H1 (cell line): ENCODE measurements at regions not wholly inside any gene's neighbourhood (a gene's known extent, or its start where the extent isn't known, plus 50 kb on each side); places are given as distances from the start of the nearest gene placed in this dataset.

Experiments used
- CTCF ChIA-PET: fragments of 300-600 bp; sonication (Branson Sonifier 250); formaldehyde crosslinking; loops from one replicate; lab custom pipeline; 2021; ENCODE audit not compliant: partially characterized antibody; lab: Charles Lee
- POLR2A ChIA-PET: fragments of 300-600 bp; sonication (Branson Sonifier 250); formaldehyde crosslinking; loops from one replicate; lab custom pipeline; 2021; ENCODE audit warnings: inconsistent platforms; ENCODE audit not compliant: partially characterized antibody; lab: Charles Lee
- DNase-seq, 2 experiments: peaks; one replicate each; pipeline versions ENCODE4 v3.0.0 to v3.0.0-alpha.2; 2010 to 2022; ENCODE audit warnings: low spot score in 2 of 2, low read depth in 1 of 2, mixed read lengths in 1 of 2
- FAIRE-seq: peaks from 2 replicates; lab custom pipeline; 2011; peaks lifted over from hg19 to GRCh38; lab: Jason Lieb, UNC
- H2AFZ ChIP-seq: 2 replicates; pipeline ENCODE4 v1.8.1; 2012; ENCODE audit warnings: low read length, inconsistent platforms
- H2AK5ac ChIP-seq: 2 replicates; pipeline ENCODE4 v1.6.1; 2013; ENCODE audit warnings: low read depth, low read length
- H2BK120ac ChIP-seq: replicated peaks from 2 replicates; pipeline ENCODE3; 2013; ENCODE audit warnings: low read depth, low read length, inconsistent platforms
- H2BK12ac ChIP-seq: 2 replicates; pipeline ENCODE4 v1.6.1; 2013; ENCODE audit warnings: low read depth, low read length
- H2BK15ac ChIP-seq: 2 replicates; pipeline ENCODE4 v1.6.1; 2013; ENCODE audit warnings: low read length
- H2BK20ac ChIP-seq: 2 replicates; pipeline ENCODE4 v1.6.1; 2013; ENCODE audit warnings: low read length
- H2BK5ac ChIP-seq: 2 replicates; pipeline ENCODE4 v1.6.1; 2013; ENCODE audit warnings: low read depth, low read length
- H3K14ac ChIP-seq: 2 replicates; pipeline ENCODE4 v1.6.1; 2013; ENCODE audit warnings: inconsistent platforms; ENCODE audit not compliant: insufficient read length
- H3K18ac ChIP-seq: 2 replicates; pipeline ENCODE4 v1.6.1; 2013; ENCODE audit warnings: low read length; ENCODE audit errors: extremely low read depth
- H3K23ac ChIP-seq: 2 replicates; pipeline ENCODE4 v1.6.1; 2013; ENCODE audit warnings: inconsistent platforms; ENCODE audit not compliant: insufficient read length
- H3K23me2 ChIP-seq: 2 replicates; pipeline ENCODE4 v1.6.1; 2013; ENCODE audit warnings: low read depth, low read length
- H3K27ac ChIP-seq: 2 replicates; pipeline ENCODE4 v1.6.1; 2011; ENCODE audit warnings: low read depth, low read length, inconsistent platforms
- H3K27me3 ChIP-seq, 4 experiments: replicated peaks in 1 of 4; 1 replicate in 1 of 4; 2 replicates in 3 of 4; pipeline versions ENCODE4 v1.6.1 to v1.8.1; 2011 to 2013; ENCODE audit warnings: low read length in 3 of 4, mild to moderate bottlenecking in 3 of 4, inconsistent platforms in 2 of 4, mixed read lengths in 2 of 4, moderate library complexity in 1 of 4; ENCODE audit not compliant: control insufficient read depth in 3 of 4, insufficient read depth in 3 of 4; ENCODE audit errors: extremely low read depth in 1 of 4
- H3K36me3 ChIP-seq, 4 experiments: 2 replicates each; pipeline versions ENCODE4 v1.6.1 to v1.8.1; 2011 to 2013; ENCODE audit warnings: mild to moderate bottlenecking in 4 of 4, low read length in 3 of 4, moderate library complexity in 2 of 4, control low read depth in 1 of 4, inconsistent platforms in 1 of 4; ENCODE audit not compliant: insufficient read depth in 4 of 4, control insufficient read depth in 2 of 4
- H3K4ac ChIP-seq: replicated peaks from 2 replicates; pipeline ENCODE3; 2013; ENCODE audit warnings: low read length, low read depth, mixed read lengths, inconsistent platforms; ENCODE audit not compliant: insufficient read length
- H3K4me1 ChIP-seq, 4 experiments: replicated peaks in 1 of 4; 1 replicate in 1 of 4; 2 replicates in 3 of 4; pipeline versions ENCODE4 v1.6.1 to v1.8.1; 2011 to 2013; ENCODE audit warnings: low read length in 3 of 4, inconsistent platforms in 2 of 4, mixed read lengths in 1 of 4; ENCODE audit not compliant: insufficient read depth in 4 of 4, control insufficient read depth in 3 of 4
- H3K4me2 ChIP-seq, 2 experiments: 2 replicates each; pipeline versions ENCODE4 v1.6.1 to v1.8.1; 2011 to 2013; ENCODE audit warnings: low read depth in 2 of 2, low read length in 2 of 2, control low read depth in 1 of 2, inconsistent platforms in 1 of 2, mild to moderate bottlenecking in 1 of 2; ENCODE audit not compliant: insufficient read depth in 1 of 2
- H3K4me3 ChIP-seq, 4 experiments: fragments of 200-600, 300-600 bp in 1 of 4; sonication (generic), shearing (Covaris generic), sonication (Bioruptor Twin) in 1 of 4; 2 replicates each; pipeline versions ENCODE4 v1.5.1 to v1.8.1; 2011 to 2016; ENCODE audit warnings: low read length in 4 of 4, low read depth in 3 of 4, control low read depth in 2 of 4, inconsistent platforms in 2 of 4, mild to moderate bottlenecking in 2 of 4, mixed read lengths in 1 of 4, moderate library complexity in 1 of 4; ENCODE audit not compliant: insufficient read depth in 2 of 4; ENCODE audit errors: extremely low read depth in 1 of 4
- H3K56ac ChIP-seq: replicated peaks from 2 replicates; pipeline ENCODE3; 2013; ENCODE audit warnings: low read depth, mild to moderate bottlenecking, mixed read lengths, low read length, inconsistent platforms; ENCODE audit not compliant: insufficient read length
- H3K79me1 ChIP-seq: 2 replicates; pipeline ENCODE4 v1.6.1; 2013; ENCODE audit warnings: low read depth, low read length, control low read depth
- H3K79me2 ChIP-seq, 2 experiments: 2 replicates each; pipeline versions ENCODE4 v1.6.1 to v1.8.1; 2012 to 2013; ENCODE audit warnings: low read length in 2 of 2, mild to moderate bottlenecking in 2 of 2, inconsistent platforms in 1 of 2; ENCODE audit not compliant: insufficient read depth in 2 of 2, control insufficient read depth in 1 of 2
- H3K9ac ChIP-seq, 4 experiments: replicated peaks in 1 of 4; 1 replicate in 1 of 4; 2 replicates in 3 of 4; pipeline versions ENCODE4 v1.6.1 to v1.8.1; 2011 to 2013; ENCODE audit warnings: low read depth in 3 of 4, low read length in 3 of 4, control low read depth in 2 of 4, mild to moderate bottlenecking in 2 of 4, moderate library complexity in 2 of 4, inconsistent platforms in 1 of 4; ENCODE audit errors: extremely low read depth in 1 of 4
- H3K9me3 ChIP-seq, 2 experiments: 2 replicates each; pipeline versions ENCODE4 v1.6.1 to v1.8.1; 2012 to 2013; ENCODE audit warnings: mild to moderate bottlenecking in 2 of 2, moderate library complexity in 2 of 2, control low read depth in 1 of 2, inconsistent platforms in 1 of 2, low read depth in 1 of 2, low read length in 1 of 2, mixed read lengths in 1 of 2; ENCODE audit not compliant: insufficient read depth in 2 of 2
- H4K20me1 ChIP-seq, 2 experiments: replicated peaks in 1 of 2; 2 replicates each; pipeline versions ENCODE3 to v1.8.1; 2011 to 2013; ENCODE audit warnings: inconsistent platforms in 2 of 2, low read length in 2 of 2, mild to moderate bottlenecking in 1 of 2; ENCODE audit not compliant: insufficient read depth in 2 of 2, control insufficient read depth in 1 of 2
- H4K5ac ChIP-seq: 2 replicates; pipeline ENCODE4 v1.6.1; 2013; ENCODE audit warnings: low read length, low read depth, mixed read lengths, inconsistent platforms; ENCODE audit not compliant: insufficient read length
- H4K8ac ChIP-seq: 2 replicates; pipeline ENCODE4 v1.8.0; 2013; ENCODE audit warnings: mild to moderate bottlenecking, moderate library complexity, low read length, inconsistent platforms; ENCODE audit not compliant: insufficient read depth; ENCODE audit errors: extremely low read depth
- H4K91ac ChIP-seq: replicated peaks from 2 replicates; pipeline ENCODE3; 2013; ENCODE audit warnings: low read length, mixed read lengths, inconsistent platforms; ENCODE audit not compliant: insufficient read length
- CBX8 ChIP-seq: fragments of 300-800, 300-1000 bp; sonication (generic); IDR thresholded peaks from 2 replicates; pipeline ENCODE4 v1.7.1; 2016; ENCODE audit warnings: low read depth, low read length, borderline replicate concordance
- HDAC6 ChIP-seq: IDR thresholded peaks from one replicate; pipeline ENCODE4 v1.7.1; 2012; ENCODE audit warnings: low read depth, mild to moderate bottlenecking, inconsistent platforms, low read length, moderate library complexity
- KDM5A ChIP-seq: fragments of 200-600 bp; IDR thresholded peaks from 2 replicates; pipeline ENCODE4 v1.7.1; 2012; ENCODE audit warnings: mild to moderate bottlenecking, low read length, inconsistent platforms, mixed read lengths
- POLR2A ChIP-seq, 2 experiments: IDR thresholded peaks; 1 replicate in 1 of 2; 2 replicates in 1 of 2; pipeline ENCODE4 v1.6.1; 2011; ENCODE audit warnings: low read depth in 2 of 2, low read length in 2 of 2, mild to moderate bottlenecking in 2 of 2; ENCODE audit errors: control extremely low read depth in 1 of 2
- SRF ChIP-seq: IDR thresholded peaks from 2 replicates; pipeline ENCODE4 v1.6.1; 2011; ENCODE audit warnings: mild to moderate bottlenecking, low read depth, low read length, moderate library complexity
- TAF7 ChIP-seq: optimal IDR thresholded peaks from 2 replicates; pipeline ENCODE3; 2011; ENCODE audit warnings: low read depth, mild to moderate bottlenecking, inconsistent platforms, low read length, moderate library complexity, borderline replicate concordance
- TBP ChIP-seq: IDR thresholded peaks from 2 replicates; pipeline ENCODE4 v1.6.1; 2011; ENCODE audit warnings: low read depth, low read length, improper control_type of control experiment
- WGBS, 2 experiments: shearing (Covaris generic) in 1 of 2; methylation state at CpG; one replicate each; pipeline versions ENCODE4 v1.1.6 to v1.1.7; 2013 to 2015; ENCODE audit warnings: low lambda C conversion rate in 2 of 2, mixed read lengths in 2 of 2, inconsistent platforms in 1 of 2, low coverage in 1 of 2, missing lambda C conversion rate in 1 of 2; ENCODE audit not compliant: insufficient replicate concordance in 2 of 2, insufficient coverage in 1 of 2, insufficient read length in 1 of 2; ENCODE audit errors: extremely low coverage in 1 of 2, missing lambda C conversion rate in 1 of 2; 5-methylcytosine and 5-hydroxymethylcytosine counted together

DNA sequence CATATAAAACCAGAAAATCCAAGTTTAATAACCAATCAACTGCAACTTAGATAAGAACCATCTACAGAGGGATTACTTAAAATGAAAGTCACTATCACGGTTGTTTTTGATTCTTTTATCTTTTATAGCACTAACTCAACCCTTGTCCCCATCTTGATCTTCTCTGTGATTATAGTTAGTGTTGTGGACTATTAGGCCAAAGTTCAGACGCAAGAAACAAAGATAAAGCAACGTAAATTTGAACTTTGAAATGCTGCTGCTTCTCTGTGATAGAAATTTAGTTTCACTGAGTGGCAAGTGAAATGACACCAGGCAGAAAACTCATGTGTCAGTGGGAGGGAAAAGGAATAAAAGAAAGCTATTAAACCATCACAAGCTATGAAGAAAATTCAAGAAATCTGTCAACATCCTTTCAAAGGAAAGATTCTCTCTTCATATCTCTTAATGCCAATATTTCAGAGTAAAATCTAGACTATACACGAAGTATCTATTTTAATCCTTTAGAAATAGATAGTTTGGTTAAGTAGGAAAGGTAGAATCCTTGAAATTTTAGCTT is 71.8 kb upstream of the MALRD1 start:
- H3K4me1 ChIP-seq = no peaks in the 10 kb centered on the region
- no peak overlapping the region for H3K23ac ChIP-seq
- no peak overlapping the region for H3K56ac ChIP-seq
- H3K18ac ChIP-seq = no peak overlapping the region
- H4K5ac ChIP-seq = no peak overlapping the region
- no peak overlapping the region for H4K91ac ChIP-seq
- H3K14ac ChIP-seq = no peak overlapping the region
- H3K4me2 ChIP-seq = no peak overlapping the region
- H3K36me3 ChIP-seq = no peaks in the 10 kb centered on the region
- no peaks in the 10 kb centered on the region for H3K23me2 ChIP-seq
- H2BK120ac ChIP-seq = no peak overlapping the region
- no peak overlapping the region for H3K9ac ChIP-seq
- no peak overlapping the region for H3K4ac ChIP-seq
- no peak overlapping the region for H2BK5ac ChIP-seq
- H3K79me1 ChIP-seq = no peaks in the 10 kb centered on the region
- no peak overlapping the region for H2BK12ac ChIP-seq
- FAIRE-seq (no peak), DNase-seq (no peak)
- H3K9me3 ChIP-seq = no peaks in the 10 kb centered on the region
- H3K27me3 ChIP-seq = no peaks in the 10 kb centered on the region
- no peaks in the 10 kb centered on the region for H4K20me1 ChIP-seq
- H3K27ac ChIP-seq = no peak overlapping the region
- H2BK20ac ChIP-seq = no peak overlapping the region
- ChIA-PET POLR2A (no interaction called here), CTCF (interaction anchor here (1.6 kb wide), 1 partner anchor 11 kb away, joined by 6 read pairs; no protein-coding TSS in a partner anchor)
- no peak overlapping the region for H3K4me3 ChIP-seq
- no peaks in the 10 kb centered on the region for H3K79me2 ChIP-seq
- no peak overlapping the region for H4K8ac ChIP-seq
- WGBS, 2 experiments = 86% methylated on average over 4 of the region's 4 CpGs; no CpG with 5 or more reads in 1 of the 2 experiments
- no peak overlapping the region for H2AFZ ChIP-seq
- H2BK15ac ChIP-seq = no peak overlapping the region
- no peak overlapping the region for H2AK5ac ChIP-seq
- TF ChIP-seq KDM5A (no peak), TBP (no peak), POLR2A (IDR thresholded peaks at IDR 0.05; ENCODE audit: control extremely low read depth in 1 of 2, low read depth in 2 of 2, low read length in 2 of 2) (no peak), SRF (no peak), TAF7 (no peak), HDAC6 (no peak), CBX8 (no peak)
